Uterus (tissue), 3 donors: ENCODE measurements at regions not wholly inside any gene's neighbourhood (a gene's known extent, or its start where the extent isn't known, plus 50 kb on each side); places are given as distances from the start of the nearest gene placed in this dataset.

Experiments
- DNase-seq, 2 donors: peaks; one replicate each; pipeline ENCODE4 v3.0.0-alpha.2; 2019 to 2020
- H3K27ac ChIP-seq, 2 donors: fragments of 200-600 bp; sonication (generic); 1 replicate in 1 of 2; 2 replicates in 1 of 2; pipeline ENCODE4 v1.5.1; 2016 to 2018
- H3K27me3 ChIP-seq, 2 donors: fragments of 200-600 bp; sonication (generic); one replicate each; pipeline ENCODE4 v1.5.1; 2018 to 2019; ENCODE audit warnings: control low read depth in 1 of 2
- H3K36me3 ChIP-seq, 2 donors: fragments of 200-600 bp; sonication (generic); one replicate each; pipeline ENCODE4 v1.5.1; 2019; ENCODE audit warnings: control low read depth in 1 of 2
- H3K4me1 ChIP-seq, 2 donors: fragments of 200-600 bp; sonication (generic); one replicate each; pipeline ENCODE4 v1.5.1; 2018 to 2019; ENCODE audit warnings: control low read depth in 1 of 2
- H3K4me3 ChIP-seq, 2 donors: fragments of 200-600 bp; sonication (generic); 1 replicate in 1 of 2; 2 replicates in 1 of 2; pipeline ENCODE4 v1.5.1; 2018 to 2019; ENCODE audit warnings: mild to moderate bottlenecking in 1 of 2
- H3K9me3 ChIP-seq, 2 donors: fragments of 200-600 bp; sonication (generic); one replicate each; pipeline ENCODE4 v1.5.1; 2019; ENCODE audit warnings: control low read depth in 1 of 2
- POLR2A ChIP-seq, 2 donors: fragments of 450-650 bp; IDR thresholded peaks; one replicate each; pipeline ENCODE4 v1.6.1; 2016; ENCODE audit warnings: antibody characterized with exemption in 2 of 2, mild to moderate bottlenecking in 1 of 2, moderate library complexity in 1 of 2
- intact Hi-C: fragments of 100-400 bp; cut with DNase I; formaldehyde crosslinking; loops from one replicate; pipeline ENCODE4 v1.15.1; 2023; ENCODE audit warnings: low total_unique reads
- TF ChIP-seq, protein P1 (sequence below), 4 experiments: fragments of 200-600 bp in 2 of 4; fragments of 450-650 bp in 2 of 4; sonication (generic) in 2 of 4; IDR thresholded peaks; one replicate each; pipeline ENCODE4 v1.5.1; 2016 to 2019; ENCODE audit warnings: antibody characterized with exemption in 4 of 4, mild to moderate bottlenecking in 2 of 4, moderate library complexity in 1 of 4
- donor health status: DM: yes; HTN: yes; CAD: no.

DNA sequence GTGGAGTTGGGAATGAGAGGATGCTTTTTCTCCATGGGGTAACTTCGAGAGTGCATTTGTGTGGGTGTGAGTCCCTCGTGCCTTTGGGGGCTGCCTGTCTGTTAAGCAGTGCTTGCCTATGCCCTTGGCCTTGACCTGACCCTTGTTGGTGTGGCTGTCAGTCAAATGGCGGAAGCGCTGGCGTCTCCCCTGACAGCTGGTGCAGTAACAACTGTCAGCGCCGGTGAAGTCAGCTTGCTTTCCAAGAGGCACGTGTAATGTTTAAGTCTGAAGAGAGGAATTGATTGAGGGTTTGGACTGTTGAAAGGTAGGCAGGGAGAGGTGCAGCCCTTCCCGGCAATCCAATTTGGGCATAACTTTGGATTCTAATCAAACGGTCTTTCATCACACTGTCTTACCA lies 211.3 kb downstream of the AACS start:
- Histone ChIP-seq H3K4me3 (no peak overlapping the region), H3K4me1 (no peaks in the 10 kb centered on the region), H3K27ac (no peak overlapping the region), H3K9me3 (no peaks in the 10 kb centered on the region), H3K36me3 (no peaks in the 10 kb centered on the region), H3K27me3 (no peaks in the 10 kb centered on the region)
- no peak for DNase-seq
- no peak for TF ChIP-seq POLR2A (IDR thresholded peaks at IDR 0.05)
- TF ChIP-seq, protein P1, sequence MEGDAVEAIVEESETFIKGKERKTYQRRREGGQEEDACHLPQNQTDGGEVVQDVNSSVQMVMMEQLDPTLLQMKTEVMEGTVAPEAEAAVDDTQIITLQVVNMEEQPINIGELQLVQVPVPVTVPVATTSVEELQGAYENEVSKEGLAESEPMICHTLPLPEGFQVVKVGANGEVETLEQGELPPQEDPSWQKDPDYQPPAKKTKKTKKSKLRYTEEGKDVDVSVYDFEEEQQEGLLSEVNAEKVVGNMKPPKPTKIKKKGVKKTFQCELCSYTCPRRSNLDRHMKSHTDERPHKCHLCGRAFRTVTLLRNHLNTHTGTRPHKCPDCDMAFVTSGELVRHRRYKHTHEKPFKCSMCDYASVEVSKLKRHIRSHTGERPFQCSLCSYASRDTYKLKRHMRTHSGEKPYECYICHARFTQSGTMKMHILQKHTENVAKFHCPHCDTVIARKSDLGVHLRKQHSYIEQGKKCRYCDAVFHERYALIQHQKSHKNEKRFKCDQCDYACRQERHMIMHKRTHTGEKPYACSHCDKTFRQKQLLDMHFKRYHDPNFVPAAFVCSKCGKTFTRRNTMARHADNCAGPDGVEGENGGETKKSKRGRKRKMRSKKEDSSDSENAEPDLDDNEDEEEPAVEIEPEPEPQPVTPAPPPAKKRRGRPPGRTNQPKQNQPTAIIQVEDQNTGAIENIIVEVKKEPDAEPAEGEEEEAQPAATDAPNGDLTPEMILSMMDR (IDR thresholded peaks at IDR 0.05) = no peak
- intact Hi-C loops = no loop called here

DNA sequence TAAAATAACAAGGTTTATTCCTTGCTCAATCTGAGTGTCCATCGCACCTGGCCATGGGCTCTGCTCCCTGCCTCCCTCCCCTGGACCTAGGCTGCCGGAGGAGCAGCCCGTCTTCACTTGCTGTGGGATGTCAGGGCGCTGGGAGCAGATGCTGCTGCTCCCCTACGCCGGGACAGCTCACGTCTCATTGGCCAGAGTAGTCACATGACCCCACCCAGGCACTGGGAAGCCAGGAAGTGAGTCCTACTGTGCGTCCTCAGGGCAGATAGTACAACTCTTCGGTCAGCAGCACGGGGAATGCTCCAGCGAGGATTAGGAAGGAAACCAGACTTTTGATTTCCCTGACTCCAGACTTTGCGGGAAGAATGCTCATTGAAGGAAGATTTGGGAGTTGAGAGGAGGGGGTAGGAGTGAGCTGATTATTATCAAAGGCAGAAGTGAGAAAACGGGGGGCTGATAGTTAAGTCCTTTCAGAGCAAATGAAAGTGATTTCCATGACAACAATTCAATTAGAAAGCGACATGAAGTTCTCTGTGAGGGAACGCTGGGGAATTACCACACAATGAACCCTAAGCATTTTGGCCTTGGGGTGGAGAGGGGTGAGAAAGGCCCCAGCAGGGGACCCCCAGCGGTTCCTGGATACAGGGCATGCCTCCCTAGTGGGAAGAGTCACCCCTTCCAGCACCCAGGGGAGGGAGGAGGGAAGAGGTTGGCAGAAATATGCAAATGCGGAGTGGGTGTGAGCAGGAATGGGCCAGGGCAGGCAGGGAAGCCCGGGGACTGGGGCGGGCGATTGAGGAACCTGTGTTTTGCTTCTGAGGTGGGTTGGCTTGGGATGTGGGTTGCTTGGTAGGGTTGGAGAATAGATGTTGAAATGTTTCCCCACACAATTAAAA lies 215.5 kb downstream of the AACS start:
- TF ChIP-seq, protein P1 (IDR thresholded peaks at IDR 0.05) = no peak
- TF ChIP-seq POLR2A (IDR thresholded peaks at IDR 0.05) = no peak
- intact Hi-C loops = no loop called here
- Histone ChIP-seq H3K36me3 (no peaks in the 10 kb centered on the region), H3K9me3 (no peaks in the 10 kb centered on the region), H3K27me3 (no peaks in the 10 kb centered on the region), H3K4me1 (no peaks in the 10 kb centered on the region), H3K27ac (no peak overlapping the region), H3K4me3 (no peak overlapping the region)
- DNase-seq = no peak

DNA sequence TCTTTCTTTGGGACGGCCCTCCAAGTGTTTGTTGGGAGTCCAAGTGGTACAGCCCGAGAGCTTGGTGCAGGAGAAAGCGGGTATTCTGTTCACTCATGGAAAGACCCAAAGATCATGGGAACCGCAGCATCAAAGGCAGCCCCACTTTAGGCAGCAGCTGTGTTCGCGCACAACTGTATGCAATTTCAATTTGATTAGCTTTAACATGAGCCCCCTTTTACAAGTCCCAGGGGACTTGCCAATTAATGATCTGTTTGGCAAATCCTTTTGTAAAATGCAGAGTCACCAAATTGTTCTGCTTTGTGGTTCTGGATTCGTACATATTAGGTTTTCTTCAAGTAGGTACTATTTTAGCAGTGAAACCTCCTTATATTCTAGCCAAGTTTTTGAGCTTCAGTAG lies 217.7 kb downstream of the AACS start:
- no peaks in the 10 kb centered on the region for H3K27me3 ChIP-seq
- H3K9me3 ChIP-seq = no peaks in the 10 kb centered on the region
- H3K27ac ChIP-seq = no peak overlapping the region
- no peaks in the 10 kb centered on the region for H3K4me1 ChIP-seq
- TF ChIP-seq POLR2A (IDR thresholded peaks at IDR 0.05) = no peak
- TF ChIP-seq, protein P1 (IDR thresholded peaks at IDR 0.05) = no peak
- no peaks in the 10 kb centered on the region for H3K36me3 ChIP-seq
- DNase-seq = no peak
- intact Hi-C loops = no loop called here
- no peak overlapping the region for H3K4me3 ChIP-seq

DNA sequence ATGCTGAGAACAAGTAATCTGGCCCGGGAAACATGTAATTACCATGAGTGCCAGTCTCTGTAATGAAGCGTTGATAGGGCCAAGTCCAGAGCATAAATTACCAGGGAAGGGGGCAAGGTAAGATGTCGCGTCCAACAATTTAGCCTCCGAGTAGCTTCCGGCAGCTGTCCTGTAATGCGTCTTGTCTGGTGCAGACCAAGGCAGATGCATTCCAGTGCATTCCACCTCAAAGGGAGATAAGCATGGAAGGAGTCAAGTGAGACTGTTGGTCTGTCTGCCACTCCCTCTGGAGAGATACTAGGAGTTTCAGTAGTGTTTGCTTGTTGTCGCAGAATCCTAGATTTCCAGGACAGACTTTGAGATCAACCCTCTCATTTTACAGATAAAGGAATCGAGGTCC lies 218.3 kb downstream of the AACS start:
- Histone ChIP-seq H3K27ac (no peak overlapping the region), H3K4me1 (no peaks in the 10 kb centered on the region), H3K9me3 (no peaks in the 10 kb centered on the region), H3K27me3 (no peaks in the 10 kb centered on the region), H3K36me3 (no peaks in the 10 kb centered on the region), H3K4me3 (no peak overlapping the region)
- TF ChIP-seq, protein P1 (IDR thresholded peaks at IDR 0.05) = no peak
- TF ChIP-seq POLR2A (IDR thresholded peaks at IDR 0.05) = no peak
- DNase-seq = no peak
- intact Hi-C loops = no loop called here

DNA sequence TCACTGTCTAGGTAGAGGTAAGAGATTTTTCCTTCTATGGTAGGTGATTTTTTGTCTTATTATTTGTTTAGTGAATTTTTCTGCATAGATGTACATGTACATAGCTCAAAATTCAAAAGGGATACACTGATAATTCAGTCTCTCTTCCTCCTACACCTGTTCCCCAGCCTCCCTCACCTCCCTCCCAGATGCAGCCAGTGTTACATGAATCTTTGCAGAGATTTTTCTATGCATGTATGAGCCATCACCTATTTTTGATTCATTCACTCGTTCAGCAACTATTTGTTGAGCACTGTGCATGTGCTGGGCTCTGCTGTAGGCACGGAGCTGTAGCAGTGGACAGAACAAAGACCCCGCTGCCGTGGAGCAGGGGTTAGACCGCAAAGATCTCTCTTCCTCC lies 218.9 kb downstream of the AACS start:
- TF ChIP-seq, protein P1 (IDR thresholded peaks at IDR 0.05) = no peak
- no peak for TF ChIP-seq POLR2A (IDR thresholded peaks at IDR 0.05)

More for the DNA sequence above, 218.9 kb downstream of the AACS start:
- no peaks in the 10 kb centered on the region for H3K27me3 ChIP-seq
- intact Hi-C loops = no loop called here
- H3K4me1 ChIP-seq = no peaks in the 10 kb centered on the region
- no peak overlapping the region for H3K4me3 ChIP-seq
- H3K36me3 ChIP-seq = no peaks in the 10 kb centered on the region
- DNase-seq = no peak
- no peak overlapping the region for H3K27ac ChIP-seq
- no peaks in the 10 kb centered on the region for H3K9me3 ChIP-seq
